DOHH2 (cell line): ENCODE measurements at regions not wholly inside any gene's neighbourhood (a gene's known extent, or its start where the extent isn't known, plus 50 kb on each side); places are given as distances from the start of the nearest gene placed in this dataset.

Source experiments
- EZH2phosphoT487 ChIP-seq: fragments of 200-600 bp; sonication (generic); IDR thresholded peaks from 2 replicates; pipeline ENCODE4 v1.6.1; 2017; ENCODE audit warnings: borderline replicate concordance, mild to moderate bottlenecking, antibody characterized with exemption, low read length, moderate library complexity, mixed read lengths
- TF ChIP-seq, protein P1 (sequence below): fragments of 200-600 bp; sonication (generic); IDR thresholded peaks from one replicate; pipeline ENCODE4 v1.5.1; 2014; ENCODE audit warnings: antibody characterized with exemption, mild to moderate bottlenecking, low read depth, low read length; ENCODE audit not compliant: poor library complexity, severe bottlenecking

DNA sequence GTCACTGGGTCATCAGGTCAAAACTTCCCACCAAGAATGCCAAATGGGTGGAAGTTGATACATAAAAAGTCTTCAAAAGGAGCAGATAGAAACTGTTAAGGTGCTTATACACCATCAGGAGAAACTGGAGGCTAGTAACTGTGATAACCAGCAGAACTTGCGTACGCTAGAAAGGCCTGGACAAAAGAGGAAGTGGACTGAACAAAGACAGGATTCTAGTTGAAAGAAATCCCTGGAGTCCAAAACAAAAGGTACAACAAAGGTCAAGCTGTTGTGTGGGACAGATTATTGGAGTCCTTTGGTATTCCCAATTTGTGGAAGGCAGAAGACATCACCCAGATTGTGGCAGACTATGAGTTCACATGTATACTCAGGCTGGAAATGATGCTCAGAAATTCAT is 215.8 kb upstream of the PBX1 start:
- TF ChIP-seq, protein P1, sequence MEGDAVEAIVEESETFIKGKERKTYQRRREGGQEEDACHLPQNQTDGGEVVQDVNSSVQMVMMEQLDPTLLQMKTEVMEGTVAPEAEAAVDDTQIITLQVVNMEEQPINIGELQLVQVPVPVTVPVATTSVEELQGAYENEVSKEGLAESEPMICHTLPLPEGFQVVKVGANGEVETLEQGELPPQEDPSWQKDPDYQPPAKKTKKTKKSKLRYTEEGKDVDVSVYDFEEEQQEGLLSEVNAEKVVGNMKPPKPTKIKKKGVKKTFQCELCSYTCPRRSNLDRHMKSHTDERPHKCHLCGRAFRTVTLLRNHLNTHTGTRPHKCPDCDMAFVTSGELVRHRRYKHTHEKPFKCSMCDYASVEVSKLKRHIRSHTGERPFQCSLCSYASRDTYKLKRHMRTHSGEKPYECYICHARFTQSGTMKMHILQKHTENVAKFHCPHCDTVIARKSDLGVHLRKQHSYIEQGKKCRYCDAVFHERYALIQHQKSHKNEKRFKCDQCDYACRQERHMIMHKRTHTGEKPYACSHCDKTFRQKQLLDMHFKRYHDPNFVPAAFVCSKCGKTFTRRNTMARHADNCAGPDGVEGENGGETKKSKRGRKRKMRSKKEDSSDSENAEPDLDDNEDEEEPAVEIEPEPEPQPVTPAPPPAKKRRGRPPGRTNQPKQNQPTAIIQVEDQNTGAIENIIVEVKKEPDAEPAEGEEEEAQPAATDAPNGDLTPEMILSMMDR, result no peak
- TF ChIP-seq EZH2phosphoT487, result no peak
